CD4-positive, CD25-positive, alpha-beta regulatory T cell (primary cell): ENCODE measurements at regions not wholly inside any gene's neighbourhood (a gene's known extent, or its start where the extent isn't known, plus 50 kb on each side); places are given as distances from the start of the nearest gene placed in this dataset.

Experiments
- ATAC-seq, 2 donors: fragments of 150-1000 bp; cut with Tn5 transposase; one replicate each; pipeline ENCODE4 v1.10.0; 2021; ENCODE audit warnings: low read depth in 2 of 2, moderate number of reproducible peaks in 2 of 2, moderate library complexity in 1 of 2
- DNase-seq, 3 donors: peaks; one replicate each; pipeline versions ENCODE4 v3.0.0 to v3.0.0-alpha.2; 2012 to 2022; ENCODE audit warnings: mixed read lengths in 1 of 3
- H3K27ac ChIP-seq: one replicate; pipeline ENCODE4 v1.7.0; 2013; ENCODE audit warnings: mild to moderate bottlenecking, low read length; ENCODE audit not compliant: insufficient read depth, poor library complexity, severe bottlenecking
- H3K27me3 ChIP-seq: one replicate; pipeline ENCODE4 v1.7.0; 2013; ENCODE audit warnings: low read length; ENCODE audit not compliant: control insufficient read depth, insufficient read depth
- H3K36me3 ChIP-seq: one replicate; pipeline ENCODE4 v1.7.0; 2013; ENCODE audit warnings: mild to moderate bottlenecking, low read length, moderate library complexity; ENCODE audit not compliant: control insufficient read depth, insufficient read depth
- H3K4me1 ChIP-seq: 2 replicates; pipeline ENCODE4 v1.7.0; 2013; ENCODE audit warnings: mild to moderate bottlenecking, low read length; ENCODE audit not compliant: insufficient read depth, control insufficient read depth, poor library complexity, severe bottlenecking
- H3K4me3 ChIP-seq: one replicate; pipeline ENCODE4 v1.7.0; 2013; ENCODE audit warnings: low read depth, mild to moderate bottlenecking, low read length, moderate library complexity
- H3K9me3 ChIP-seq, 2 experiments: 1 replicate in 1 of 2; 2 replicates in 1 of 2; pipeline ENCODE4 v1.7.0; 2013; ENCODE audit warnings: low read length in 2 of 2, mild to moderate bottlenecking in 1 of 2, moderate library complexity in 1 of 2; ENCODE audit not compliant: control insufficient read depth in 2 of 2
- H3K27ac Mint-ChIP-seq, 3 donors: one replicate each; pipeline ENCODE4 v1.8.0; 2020 to 2022; ENCODE audit warnings: mild to moderate bottlenecking in 3 of 3, mixed read lengths in 3 of 3, moderate library complexity in 2 of 3
- H3K27me3 Mint-ChIP-seq: one replicate; pipeline ENCODE4 v1.8.0; 2022; ENCODE audit warnings: mild to moderate bottlenecking, mixed read lengths
- H3K36me3 Mint-ChIP-seq: one replicate; pipeline ENCODE4 v1.8.0; 2020; ENCODE audit warnings: mixed read lengths
- H3K4me1 Mint-ChIP-seq, 4 donors: one replicate each; pipeline ENCODE4 v1.8.0; 2020 to 2022; ENCODE audit warnings: mixed read lengths in 4 of 4, mild to moderate bottlenecking in 1 of 4
- H3K4me3 Mint-ChIP-seq, 4 donors: one replicate each; pipeline ENCODE4 v1.8.0; 2020 to 2022; ENCODE audit warnings: mild to moderate bottlenecking in 4 of 4, mixed read lengths in 4 of 4, moderate library complexity in 3 of 4
- H3K9me3 Mint-ChIP-seq, 7 donors: one replicate each; pipeline ENCODE4 v1.8.0; 2020 to 2022; ENCODE audit warnings: mixed read lengths in 7 of 7, mild to moderate bottlenecking in 3 of 7, moderate library complexity in 2 of 7

DNA sequence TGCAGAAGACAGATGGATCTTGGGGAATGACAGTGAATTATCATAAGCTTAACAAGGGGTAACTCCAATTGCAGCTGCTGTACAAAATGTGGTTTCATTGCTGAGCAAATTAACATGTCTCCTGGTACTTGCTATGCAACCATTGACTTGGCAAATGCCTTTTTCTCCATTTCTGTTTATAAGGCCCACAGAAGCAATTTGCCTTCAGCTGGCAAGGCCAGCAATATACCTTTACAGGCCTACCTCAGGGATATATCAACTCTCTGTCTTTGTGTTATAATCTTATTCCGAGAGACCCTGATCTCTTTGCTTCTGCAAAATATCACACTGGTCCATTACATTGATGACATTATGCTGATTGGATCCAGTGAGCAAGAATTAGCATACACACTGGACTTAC is 52.7 kb upstream of the KIAA0040 start:
- Mint-ChIP-seq H3K27me3 (peaks cover 10% of the 10 kb centered on the region), H3K4me1 (peaks cover 0 to 3% (median 0%) of the 10 kb centered on the region in 4 donors), H3K36me3 (peaks cover 12% of the 10 kb centered on the region), H3K4me3 (no peak overlapping the region), H3K9me3 (peaks cover 0 to 20% (median 7%) of the 10 kb centered on the region in 7 donors), H3K27ac (no peak overlapping the region)
- Histone ChIP-seq H3K27ac (no peak overlapping the region), H3K27me3 (no peaks in the 10 kb centered on the region), H3K4me1 (no peaks in the 10 kb centered on the region), H3K9me3 (peaks cover 6 to 12% of the 10 kb centered on the region in 2 experiments), H3K36me3 (no peaks in the 10 kb centered on the region), H3K4me3 (no peak overlapping the region)
- DNase-seq (no peak), ATAC-seq (no peak)

DNA sequence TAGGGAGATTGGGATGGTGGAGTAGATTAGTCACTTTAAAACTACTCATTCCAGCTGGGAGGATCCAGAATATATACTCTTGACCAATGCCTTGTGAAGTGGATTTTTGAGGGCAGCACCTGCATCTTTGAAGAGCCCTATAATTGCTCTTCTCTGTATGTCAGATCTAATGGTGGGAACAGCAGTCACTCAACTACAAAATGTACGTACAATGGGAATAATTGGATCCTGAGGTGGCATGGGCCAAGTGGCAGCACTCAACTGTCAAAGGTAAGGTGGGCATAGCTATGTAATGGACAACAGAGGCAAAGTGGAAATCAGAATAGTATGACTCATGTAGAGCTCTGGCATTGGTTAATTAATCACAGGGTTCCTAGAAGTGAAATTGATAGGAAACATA is 51.6 kb upstream of the KIAA0040 start:
- Mint-ChIP-seq H3K4me3 (no peak overlapping the region), H3K27me3 (peaks cover 11% of the 10 kb centered on the region), H3K9me3 (peaks cover 0 to 18% (median 7%) of the 10 kb centered on the region in 7 donors), H3K27ac (no peak overlapping the region), H3K4me1 (peaks cover 0 to 3% (median 0%) of the 10 kb centered on the region in 4 donors), H3K36me3 (peaks cover 12% of the 10 kb centered on the region)
- H3K27ac ChIP-seq: no peak overlapping the region
- no peak overlapping the region for H3K4me3 ChIP-seq
- no peaks in the 10 kb centered on the region for H3K4me1 ChIP-seq
- ATAC-seq (no peak), DNase-seq (no peak)
- no peaks in the 10 kb centered on the region for H3K36me3 ChIP-seq
- peaks cover 6 to 12% of the 10 kb centered on the region in 2 experiments for H3K9me3 ChIP-seq
- no peaks in the 10 kb centered on the region for H3K27me3 ChIP-seq
